Left ventricle myocardium inferior (tissue), 1 donor: ENCODE measurements at regions not wholly inside any gene's neighbourhood (a gene's known extent, or its start where the extent isn't known, plus 50 kb on each side); places are given as distances from the start of the nearest gene placed in this dataset.

Experiments
- DNase-seq: peaks from one replicate; pipeline ENCODE4 v3.0.0-alpha.2; 2020
- H3K27ac ChIP-seq: fragments of 200-600 bp; replicated peaks from 2 replicates; pipeline ENCODE4 v1.8.0; 2021
- H3K27me3 ChIP-seq: fragments of 200-600 bp; 2 replicates; pipeline ENCODE4 v1.8.0; 2021; ENCODE audit warnings: low read depth
- H3K36me3 ChIP-seq: fragments of 200-600 bp; 2 replicates; pipeline ENCODE4 v1.8.0; 2021
- H3K4me1 ChIP-seq: fragments of 200-600 bp; 2 replicates; pipeline ENCODE4 v1.8.0; 2021
- H3K4me3 ChIP-seq: fragments of 200-600 bp; 2 replicates; pipeline ENCODE4 v1.8.0; 2021; ENCODE audit warnings: mild to moderate bottlenecking, moderate library complexity
- H3K9me3 ChIP-seq: fragments of 200-600 bp; replicated peaks from 2 replicates; pipeline ENCODE4 v1.8.0; 2021
- CTCF ChIP-seq: fragments of 200-600 bp; IDR thresholded peaks from 2 replicates; pipeline ENCODE4 v1.8.0; 2021; ENCODE audit warnings: antibody characterized with exemption, mild to moderate bottlenecking, borderline replicate concordance
- intact Hi-C: fragments of 100-400 bp; cut with micrococcal nuclease; formaldehyde crosslinking; loops from one replicate; pipeline ENCODE4 v1.11.0; 2022
- donor health status: DM: no; HTN: yes; CAD: no; lungs with severe emphysema.

GRCh38 chr14:104331871-104332605, 193.7 kb downstream of the KIF26A start:
- TF ChIP-seq CTCF: no peak
- no peaks in the 10 kb centered on the region for H3K4me1 ChIP-seq
- no peaks in the 10 kb centered on the region for H3K36me3 ChIP-seq
- H3K27ac ChIP-seq: no peak overlapping the region
- H3K9me3 ChIP-seq: peaks cover 35% of the 10 kb centered on the region
- intact Hi-C loops: no loop called here
- no peak overlapping the region for H3K4me3 ChIP-seq
- no peak for DNase-seq
- H3K27me3 ChIP-seq: peaks cover 40% of the 10 kb centered on the region

GRCh38 chr14:104332634-104333270, 194.4 kb downstream of the KIF26A start:
- Histone ChIP-seq H3K4me3 (no peak overlapping the region), H3K9me3 (peaks cover 40% of the 10 kb centered on the region), H3K36me3 (no peaks in the 10 kb centered on the region), H3K4me1 (no peaks in the 10 kb centered on the region), H3K27me3 (peaks cover 45% of the 10 kb centered on the region), H3K27ac (no peak overlapping the region)
- intact Hi-C loops: no loop called here
- DNase-seq: no peak
- TF ChIP-seq CTCF: no peak

DNA sequence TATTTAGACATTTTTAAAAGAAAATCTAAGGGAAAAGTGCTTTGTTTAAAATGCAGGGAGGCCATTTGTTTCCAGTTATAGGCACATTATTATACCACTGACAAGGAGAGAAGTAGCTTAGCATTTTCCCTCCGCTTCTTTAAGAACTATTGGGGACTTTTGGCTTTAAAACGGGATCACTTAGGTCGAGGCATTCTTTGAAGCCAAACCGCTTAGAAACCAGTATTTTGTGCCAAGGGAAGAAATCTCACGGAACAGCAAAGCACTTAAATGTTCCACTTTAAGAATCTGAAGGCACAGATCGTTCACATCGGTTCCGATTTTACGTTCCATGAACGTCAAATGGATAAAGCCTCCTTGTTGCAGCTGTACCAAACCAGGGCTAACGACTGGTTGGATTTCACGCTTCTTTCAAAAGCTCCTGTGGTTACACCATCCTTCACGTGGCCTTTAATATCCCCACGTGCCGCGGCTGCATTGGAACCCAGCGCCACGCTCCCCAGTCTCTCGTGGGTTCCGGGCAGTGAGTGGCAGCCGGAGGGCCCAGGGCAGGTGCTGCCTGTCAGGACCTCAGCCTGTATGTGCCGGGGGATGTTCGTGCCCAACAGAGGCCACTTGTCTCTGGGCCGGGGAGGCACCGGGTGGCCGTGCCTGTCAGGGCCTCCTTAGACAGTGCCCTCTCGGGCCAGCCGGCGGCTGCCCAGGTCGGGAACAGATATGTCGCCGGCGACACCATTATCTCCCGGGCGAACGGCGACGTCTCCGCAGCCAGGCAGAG, 195.4 kb downstream of the KIF26A start:
- intact Hi-C loops: no loop called here
- TF ChIP-seq CTCF: no peak
- no peaks in the 10 kb centered on the region for H3K4me1 ChIP-seq
- DNase-seq: no peak
- no peak overlapping the region for H3K4me3 ChIP-seq
- H3K9me3 ChIP-seq: peaks cover 49% of the 10 kb centered on the region
- H3K27ac ChIP-seq: no peak overlapping the region
- H3K36me3 ChIP-seq: no peaks in the 10 kb centered on the region
- peaks cover 45% of the 10 kb centered on the region for H3K27me3 ChIP-seq

DNA sequence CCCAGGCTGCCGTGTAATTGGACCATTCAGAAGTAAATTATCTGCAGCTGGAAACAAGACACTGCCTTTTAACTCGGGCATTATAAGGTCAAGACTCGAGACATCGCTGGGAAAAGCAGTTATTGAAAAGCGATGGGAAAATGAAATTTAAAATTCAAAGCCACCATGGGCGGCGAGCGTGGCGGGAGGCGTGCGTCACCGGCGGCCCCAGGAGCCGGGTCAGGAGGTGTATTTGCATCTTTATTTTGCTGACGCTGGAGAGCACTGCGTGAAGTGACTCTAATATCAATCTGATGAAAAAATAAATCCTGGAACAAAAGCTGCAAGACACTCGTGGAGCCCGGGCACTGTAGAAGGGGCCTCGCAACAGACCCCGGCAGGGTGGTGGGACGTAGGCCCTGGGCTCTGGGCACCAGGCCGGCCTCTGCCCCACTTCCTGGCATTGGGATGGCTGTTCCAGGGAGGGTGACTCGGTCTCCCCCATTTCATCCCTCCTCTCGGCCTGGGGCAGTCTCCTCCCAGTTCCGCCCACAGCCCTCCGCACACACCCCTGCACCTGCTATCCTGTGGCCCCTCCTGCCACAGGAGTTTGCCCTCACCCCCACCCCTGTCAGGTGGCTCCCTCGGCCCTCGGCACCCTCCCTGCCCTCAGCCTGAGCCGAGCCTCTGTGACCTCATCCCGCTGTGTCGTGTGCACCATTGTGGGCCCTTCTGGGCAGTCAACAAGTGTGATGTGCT, 196.2 kb downstream of the KIF26A start:
- peaks cover 50% of the 10 kb centered on the region for H3K27me3 ChIP-seq
- H3K4me3 ChIP-seq: no peak overlapping the region
- H3K27ac ChIP-seq: no peak overlapping the region
- TF ChIP-seq CTCF: no peak
- DNase-seq: no peak
- peaks cover 46% of the 10 kb centered on the region for H3K9me3 ChIP-seq
- H3K4me1 ChIP-seq: no peaks in the 10 kb centered on the region
- intact Hi-C loops: no loop called here
- no peaks in the 10 kb centered on the region for H3K36me3 ChIP-seq

GRCh38 chr14:104335176-104335575, 196.8 kb downstream of the KIF26A start:
- intact Hi-C loops: no loop called here
- no peaks in the 10 kb centered on the region for H3K36me3 ChIP-seq
- H3K4me3 ChIP-seq: no peak overlapping the region
- H3K27ac ChIP-seq: no peak overlapping the region
- peaks cover 40% of the 10 kb centered on the region for H3K9me3 ChIP-seq
- H3K27me3 ChIP-seq: peaks cover 56% of the 10 kb centered on the region
- H3K4me1 ChIP-seq: no peaks in the 10 kb centered on the region
- TF ChIP-seq CTCF: no peak
- DNase-seq: no peak
